Glutamatergic neuron (in vitro differentiated cells): ENCODE measurements at regions not wholly inside any gene's neighbourhood (a gene's known extent, or its start where the extent isn't known, plus 50 kb on each side); places are given as distances from the start of the nearest gene placed in this dataset.

Experiments used
- DNase-seq: peaks from one replicate; pipeline ENCODE4 v3.0.0; 2022
- H3K27ac Mint-ChIP-seq: one replicate; pipeline ENCODE4 v1.8.0; 2020; ENCODE audit warnings: mild to moderate bottlenecking, mixed read lengths, inconsistent platforms; ENCODE audit not compliant: unreplicated experiment
- H3K27me3 Mint-ChIP-seq: one replicate; pipeline ENCODE4 v1.8.0; 2020; ENCODE audit warnings: mild to moderate bottlenecking, moderate library complexity, mixed read lengths, inconsistent platforms; ENCODE audit not compliant: unreplicated experiment
- H3K36me3 Mint-ChIP-seq: one replicate; pipeline ENCODE4 v1.8.0; 2020; ENCODE audit warnings: mild to moderate bottlenecking, mixed read lengths, inconsistent platforms; ENCODE audit not compliant: unreplicated experiment
- H3K4me1 Mint-ChIP-seq: one replicate; pipeline ENCODE4 v1.8.0; 2020; ENCODE audit warnings: mild to moderate bottlenecking, low read depth, mixed read lengths, inconsistent platforms; ENCODE audit not compliant: unreplicated experiment
- H3K4me3 Mint-ChIP-seq: one replicate; pipeline ENCODE4 v1.8.0; 2020; ENCODE audit warnings: mild to moderate bottlenecking, mixed read lengths, inconsistent platforms; ENCODE audit not compliant: unreplicated experiment
- H3K9me3 Mint-ChIP-seq: one replicate; pipeline ENCODE4 v1.8.0; 2020; ENCODE audit warnings: mild to moderate bottlenecking, moderate library complexity, mixed read lengths, inconsistent platforms; ENCODE audit not compliant: unreplicated experiment
- CTCF ChIP-seq: fragments of 200-600 bp; sonication (generic); IDR thresholded peaks from one replicate; pipeline ENCODE4 v1.5.0; 2021; ENCODE audit not compliant: partially characterized antibody, unreplicated experiment

- Mint-ChIP-seq H3K9me3 (no peaks in the 10 kb centered on the region), H3K4me3 (no peak overlapping the region), H3K27ac (no peak overlapping the region), H3K4me1 (no peaks in the 10 kb centered on the region), H3K27me3 (peaks cover 2% of the 10 kb centered on the region), H3K36me3 (no peaks in the 10 kb centered on the region)
- no peak for TF ChIP-seq CTCF
- no peak for DNase-seq
These were observed 446.6 kb upstream of the LRATD1 start for GRCh38 chr2:14185906-14186305.

- Mint-ChIP-seq H3K27me3 (peaks cover 2% of the 10 kb centered on the region), H3K36me3 (no peaks in the 10 kb centered on the region), H3K4me1 (no peaks in the 10 kb centered on the region), H3K9me3 (no peaks in the 10 kb centered on the region), H3K27ac (no peak overlapping the region), H3K4me3 (no peak overlapping the region)
- TF ChIP-seq CTCF = no peak
- no peak for DNase-seq
These were observed 444.1 kb upstream of the LRATD1 start for GRCh38 chr2:14188446-14188845.

GRCh38 chr2:14189929-14190328, 442.6 kb upstream of the LRATD1 start:
- Mint-ChIP-seq H3K4me1 (no peaks in the 10 kb centered on the region), H3K4me3 (no peak overlapping the region), H3K27ac (no peak overlapping the region), H3K27me3 (peaks cover 2% of the 10 kb centered on the region), H3K36me3 (no peaks in the 10 kb centered on the region), H3K9me3 (no peaks in the 10 kb centered on the region)
- no peak for TF ChIP-seq CTCF
- DNase-seq = no peak

GRCh38 chr2:14194233-14194632, 438.3 kb upstream of the LRATD1 start:
- Mint-ChIP-seq H3K4me1 (no peaks in the 10 kb centered on the region), H3K9me3 (no peaks in the 10 kb centered on the region), H3K27me3 (peaks cover 2% of the 10 kb centered on the region), H3K27ac (no peak overlapping the region), H3K4me3 (no peak overlapping the region), H3K36me3 (no peaks in the 10 kb centered on the region)
- no peak for DNase-seq
- no peak for TF ChIP-seq CTCF

- no peak for TF ChIP-seq CTCF
- DNase-seq = no peak
- Mint-ChIP-seq H3K27me3 (peaks cover 4% of the 10 kb centered on the region), H3K9me3 (no peaks in the 10 kb centered on the region), H3K4me1 (no peaks in the 10 kb centered on the region), H3K36me3 (no peaks in the 10 kb centered on the region), H3K4me3 (no peak overlapping the region), H3K27ac (no peak overlapping the region)
These were observed 435.2 kb upstream of the LRATD1 start for GRCh38 chr2:14197293-14197692.
